Hepatic stellate cell (primary cell): ENCODE measurements at regions not wholly inside any gene's neighbourhood (a gene's known extent, or its start where the extent isn't known, plus 50 kb on each side); places are given as distances from the start of the nearest gene placed in this dataset.

Experiments
- DNase-seq: peaks from one replicate; pipeline ENCODE4 v3.0.0; 2011; ENCODE audit warnings: low spot score

DNA sequence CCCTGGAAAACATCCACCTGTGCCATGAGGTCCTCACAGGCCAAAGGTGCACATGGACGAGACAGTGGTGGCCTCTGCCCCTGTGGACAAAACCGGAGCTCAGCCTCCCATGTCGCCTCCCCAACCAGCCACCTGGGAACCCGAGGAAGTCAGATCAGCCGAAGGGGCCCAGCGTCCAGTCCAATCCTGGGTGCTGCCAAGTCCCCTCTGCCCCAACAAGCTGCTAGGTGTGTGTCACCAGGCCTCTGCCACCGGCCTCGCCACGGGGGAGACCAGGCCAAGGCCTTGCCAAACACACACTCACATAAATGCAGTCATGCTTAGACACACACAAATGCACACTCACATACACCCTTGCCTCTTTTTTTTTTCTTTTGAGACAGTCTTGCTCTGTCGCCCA lies 167.8 kb downstream of the RBFOX3 start:
- no peak for DNase-seq

DNA sequence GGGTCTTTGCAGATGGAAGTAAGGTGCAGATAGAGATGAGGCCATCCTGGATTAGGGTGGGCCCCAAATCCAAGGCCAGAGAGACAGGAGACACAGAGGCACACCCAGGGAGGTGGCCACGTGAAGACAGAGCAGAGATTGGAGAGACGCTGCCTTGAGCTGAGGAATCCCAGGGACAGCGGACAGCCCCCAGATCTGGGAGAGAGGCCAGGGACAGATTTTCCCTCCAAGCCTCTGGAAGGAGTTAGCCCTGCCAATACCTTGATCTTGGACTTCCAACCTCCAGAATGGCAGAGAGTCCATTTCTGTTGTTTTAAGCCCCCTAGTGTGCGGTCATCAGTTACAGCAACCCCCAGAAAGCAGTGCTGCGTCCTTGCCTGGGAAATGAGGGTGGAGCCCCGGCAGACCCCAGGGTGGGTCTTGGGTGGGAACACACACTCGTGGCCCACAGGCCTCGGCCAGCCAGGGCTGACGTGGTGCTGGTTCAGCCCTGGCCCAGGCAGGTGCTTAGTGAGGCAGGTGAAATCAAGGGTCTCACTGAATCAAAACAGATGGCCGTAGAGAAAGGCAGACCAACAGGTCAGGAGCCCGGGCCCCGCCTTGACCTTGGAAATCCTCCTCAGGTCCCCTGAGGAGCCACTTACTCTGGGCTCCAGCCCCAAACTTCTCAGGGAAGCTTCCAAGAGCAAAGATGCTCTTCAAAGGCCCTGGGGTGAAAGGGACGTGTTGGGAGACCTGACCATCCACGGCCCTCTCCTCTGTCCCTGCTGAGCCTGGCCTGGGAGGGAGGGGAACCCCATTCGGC lies 169.3 kb downstream of the RBFOX3 start:
- no peak for DNase-seq

DNA sequence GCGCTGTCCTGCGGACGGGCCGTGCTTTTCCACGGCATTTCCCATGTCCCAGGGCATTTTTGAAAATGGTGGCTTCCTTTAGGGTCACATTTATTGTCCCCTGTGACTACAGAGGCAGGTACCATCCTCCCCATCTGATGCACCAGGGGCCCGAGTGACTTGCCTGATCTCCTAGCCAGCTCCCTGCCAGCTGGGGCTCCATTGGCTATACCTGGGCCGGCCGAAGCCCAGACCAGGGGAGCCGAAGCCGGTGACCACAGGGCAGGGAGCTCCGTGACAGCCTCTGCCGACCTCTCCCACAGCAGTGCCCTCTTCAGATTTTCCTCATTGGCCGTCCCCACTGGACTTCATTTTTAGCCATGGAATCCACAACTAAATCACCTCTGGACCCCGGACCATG lies 170.6 kb downstream of the RBFOX3 start:
- DNase-seq: no peak

- DNase-seq: no peak
These were observed 171.4 kb downstream of the RBFOX3 start for GRCh38 chr17:79439493-79439892.

GRCh38 chr17:79438546-79439334 lies 172.1 kb downstream of the RBFOX3 start:
- DNase-seq: no peak

- no peak for DNase-seq
These were observed 172.8 kb downstream of the RBFOX3 start for GRCh38 chr17:79438058-79438457.

- no peak for DNase-seq
These were observed 173.8 kb downstream of the RBFOX3 start for GRCh38 chr17:79437081-79437480.

DNA sequence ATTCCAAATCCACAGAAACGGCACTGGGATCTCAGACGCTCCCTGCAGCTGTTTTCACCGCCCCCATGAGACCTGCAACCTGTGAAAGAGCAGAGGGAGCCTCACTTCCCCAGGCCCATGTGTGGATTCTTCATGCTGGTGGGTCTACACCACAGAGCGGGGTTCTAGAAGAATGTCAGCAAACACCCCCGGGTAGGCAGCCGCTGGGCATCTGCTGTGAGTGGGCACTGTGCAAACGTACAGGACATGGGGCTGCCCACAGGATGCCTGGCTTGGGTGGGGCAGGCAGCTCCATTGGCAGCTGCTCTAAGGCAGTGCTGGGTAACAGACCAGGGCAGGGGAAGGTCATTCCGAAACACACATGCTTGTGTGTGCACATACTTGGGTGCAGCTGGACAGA lies 174.9 kb downstream of the RBFOX3 start:
- no peak for DNase-seq

GRCh38 chr17:79435296-79435695 lies 175.6 kb downstream of the RBFOX3 start:
- no peak for DNase-seq

DNA sequence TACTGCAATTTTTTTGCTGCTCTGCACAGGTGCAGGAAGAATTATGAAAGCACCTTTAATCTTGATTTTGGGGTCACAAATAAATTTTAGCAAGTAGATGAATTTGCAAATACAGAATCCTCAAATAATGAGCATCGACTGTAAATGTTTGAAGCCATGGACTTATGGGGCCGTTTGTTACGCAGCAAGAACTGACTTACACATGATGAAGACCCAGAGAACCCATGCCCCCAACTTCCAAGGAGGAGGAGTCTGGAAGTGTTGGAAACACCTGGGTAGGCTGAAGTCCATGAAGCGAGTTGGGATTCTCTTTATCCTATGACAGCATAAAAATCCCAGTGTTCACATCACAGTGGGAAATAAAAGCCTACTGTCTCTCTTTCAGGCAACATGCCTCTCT lies 176.6 kb downstream of the RBFOX3 start:
- no peak for DNase-seq

- DNase-seq: no peak
These were observed 177.5 kb downstream of the RBFOX3 start for GRCh38 chr17:79433379-79433778.

- no peak for DNase-seq
These were observed 179.7 kb downstream of the RBFOX3 start for GRCh38 chr17:79431175-79431574.

GRCh38 chr17:79429864-79430494 lies 180.9 kb downstream of the RBFOX3 start:
- DNase-seq: no peak

- no peak for DNase-seq
These were observed 181.9 kb downstream of the RBFOX3 start for GRCh38 chr17:79428988-79429387.

GRCh38 chr17:79427621-79428539 lies 183.0 kb downstream of the RBFOX3 start:
- no peak for DNase-seq

- DNase-seq: no peak
These were observed 185.2 kb downstream of the RBFOX3 start for GRCh38 chr17:79425686-79426085.

DNA sequence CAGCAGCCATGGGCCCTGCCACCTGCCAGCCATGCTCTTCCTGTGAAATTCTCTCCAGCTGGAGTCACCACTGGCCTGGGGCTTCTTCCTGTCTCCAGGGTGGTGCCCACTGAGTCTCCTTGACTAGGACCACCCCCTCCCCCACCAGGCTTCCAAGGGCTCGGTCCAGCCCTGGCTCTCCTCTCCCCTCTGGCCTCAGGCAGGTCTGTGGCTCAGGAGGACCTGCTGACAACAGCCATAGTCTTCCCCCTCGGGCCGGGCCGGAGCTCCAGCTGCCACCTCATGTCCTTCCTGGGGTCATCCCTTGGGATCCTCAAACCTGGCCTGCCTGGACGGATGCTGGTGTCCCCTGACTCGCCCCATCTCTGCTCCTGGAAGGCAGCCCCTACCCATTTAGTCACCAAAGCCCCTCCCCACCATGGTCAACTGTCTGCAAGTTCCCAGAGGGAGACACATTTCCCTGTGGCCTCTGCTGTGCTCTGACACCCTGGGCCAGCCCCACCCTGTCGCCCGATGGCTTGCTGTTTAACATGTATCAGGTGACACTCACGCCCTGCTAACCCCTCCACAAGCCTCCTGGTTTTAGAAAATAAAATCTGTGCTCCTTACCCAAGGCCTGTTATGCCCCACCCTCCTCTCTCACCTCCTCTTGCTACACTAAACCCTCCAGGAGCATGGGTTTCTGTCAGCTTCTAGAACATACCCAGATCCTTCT lies 186.2 kb downstream of the RBFOX3 start:
- no peak for DNase-seq

- DNase-seq: no peak
These were observed 186.9 kb downstream of the RBFOX3 start for GRCh38 chr17:79423811-79424465.

GRCh38 chr17:79422236-79422635 lies 188.6 kb downstream of the RBFOX3 start:
- no peak for DNase-seq
